HepG2 (cell line): ENCODE measurements at regions not wholly inside any gene's neighbourhood (a gene's known extent, or its start where the extent isn't known, plus 50 kb on each side); places are given as distances from the start of the nearest gene placed in this dataset.

Experiments
- CBX2 ChIP-seq, 2 experiments: fragments of 200-600 bp in 1 of 2; sonication (generic); formaldehyde crosslinking in 1 of 2; IDR thresholded peaks; 2 replicates each; pipeline versions ENCODE4 v1.7.0 to v1.8.1; 2018 to 2022; ENCODE audit warnings: low read depth in 2 of 2, low read length in 1 of 2, mild to moderate bottlenecking in 1 of 2, missing genetic modification reagents in 1 of 2
- NFIB ChIP-seq: sonication (generic); formaldehyde crosslinking; IDR thresholded peaks from 2 replicates; pipeline ENCODE4 v1.9.0; 2021; ENCODE audit warnings: missing genetic modification reagents, mild to moderate bottlenecking, borderline replicate concordance
- POLR2A ChIP-seq, 2 experiments: IDR thresholded peaks; 2 replicates each; pipeline ENCODE4 v1.6.1; 2011; ENCODE audit warnings: low read depth in 2 of 2, low read length in 2 of 2, mild to moderate bottlenecking in 1 of 2, moderate library complexity in 1 of 2; ENCODE audit not compliant: insufficient read depth in 1 of 2
- REST ChIP-seq, 2 experiments: IDR thresholded peaks; 2 replicates each; pipeline ENCODE4 v1.6.1; 2011 to 2012; ENCODE audit warnings: low read length in 2 of 2, borderline replicate concordance in 1 of 2, low read depth in 1 of 2, mild to moderate bottlenecking in 1 of 2, moderate library complexity in 1 of 2
- YY1 ChIP-seq: IDR thresholded peaks from 2 replicates; pipeline ENCODE4 v1.6.1; 2011; ENCODE audit warnings: low read length, low read depth, moderate library complexity, mild to moderate bottlenecking; ENCODE audit not compliant: insufficient read depth, insufficient replicate concordance
- ZNF138 ChIP-seq: sonication (generic); formaldehyde crosslinking; IDR thresholded peaks from 2 replicates; pipeline ENCODE4 v1.5.0; 2020; ENCODE audit warnings: mild to moderate bottlenecking, low read depth, missing genetic modification reagents
- TF ChIP-seq, protein P1 (sequence below): sonication (generic); formaldehyde crosslinking; IDR thresholded peaks from 2 replicates; pipeline ENCODE4 v1.5.0; 2020; ENCODE audit warnings: mild to moderate bottlenecking, missing genetic modification reagents, moderate library complexity

DNA sequence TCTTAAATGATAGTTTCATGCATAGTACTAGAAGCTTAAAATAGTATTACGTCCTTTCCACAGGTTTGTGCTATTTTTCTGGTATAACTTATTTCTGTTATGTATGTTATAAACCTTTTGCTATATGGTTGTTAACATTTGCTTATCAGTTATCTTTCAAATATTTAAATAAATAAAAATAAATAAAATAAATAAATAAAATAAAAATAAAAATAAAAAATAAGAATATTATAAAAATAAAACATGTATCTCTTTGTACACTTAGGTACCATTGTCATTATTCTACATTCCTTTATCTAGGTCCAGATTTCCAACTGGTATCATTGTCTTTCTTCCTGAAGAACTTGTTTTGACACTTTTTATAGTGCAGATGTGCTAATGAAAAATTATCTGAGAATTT is 1310.4 kb upstream of the SLC10A2 start:
- TF ChIP-seq REST (IDR thresholded peaks at IDR 0.05; ENCODE audit: borderline replicate concordance in 1 of 2, low read depth in 1 of 2, low read length in 2 of 2) (no peak), ZNF138 (CRISPR knock-in tag) (no peak), NFIB (no peak), YY1 (no peak), CBX2 (IDR thresholded peaks at IDR 0.05; ENCODE audit: low read depth, low read length) (no peak), CBX2 (CRISPR knock-in tag; IDR thresholded peaks at IDR 0.05; ENCODE audit: low read depth) (no peak), POLR2A (IDR thresholded peaks at IDR 0.05; ENCODE audit: insufficient read depth in 1 of 2, low read depth in 2 of 2, low read length in 2 of 2) (no peak)
- TF ChIP-seq, protein P1, sequence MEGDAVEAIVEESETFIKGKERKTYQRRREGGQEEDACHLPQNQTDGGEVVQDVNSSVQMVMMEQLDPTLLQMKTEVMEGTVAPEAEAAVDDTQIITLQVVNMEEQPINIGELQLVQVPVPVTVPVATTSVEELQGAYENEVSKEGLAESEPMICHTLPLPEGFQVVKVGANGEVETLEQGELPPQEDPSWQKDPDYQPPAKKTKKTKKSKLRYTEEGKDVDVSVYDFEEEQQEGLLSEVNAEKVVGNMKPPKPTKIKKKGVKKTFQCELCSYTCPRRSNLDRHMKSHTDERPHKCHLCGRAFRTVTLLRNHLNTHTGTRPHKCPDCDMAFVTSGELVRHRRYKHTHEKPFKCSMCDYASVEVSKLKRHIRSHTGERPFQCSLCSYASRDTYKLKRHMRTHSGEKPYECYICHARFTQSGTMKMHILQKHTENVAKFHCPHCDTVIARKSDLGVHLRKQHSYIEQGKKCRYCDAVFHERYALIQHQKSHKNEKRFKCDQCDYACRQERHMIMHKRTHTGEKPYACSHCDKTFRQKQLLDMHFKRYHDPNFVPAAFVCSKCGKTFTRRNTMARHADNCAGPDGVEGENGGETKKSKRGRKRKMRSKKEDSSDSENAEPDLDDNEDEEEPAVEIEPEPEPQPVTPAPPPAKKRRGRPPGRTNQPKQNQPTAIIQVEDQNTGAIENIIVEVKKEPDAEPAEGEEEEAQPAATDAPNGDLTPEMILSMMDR (CRISPR knock-in tag) = no peak
